Chondrocyte (in vitro differentiated cells): ENCODE measurements at regions not wholly inside any gene's neighbourhood (a gene's known extent, or its start where the extent isn't known, plus 50 kb on each side); places are given as distances from the start of the nearest gene placed in this dataset.
"Not testable (repeated sequence)": the region's sequence is repeated elsewhere in the genome, so short reads cannot be mapped to it uniquely, and the experiment has no call there.

Source experiments
- DNase-seq: peaks from one replicate; pipeline ENCODE4 v3.0.0; 2021; ENCODE audit warnings: mixed read lengths, low spot score
- H3K27ac Mint-ChIP-seq: one replicate; pipeline ENCODE4 v1.8.0; 2021; ENCODE audit warnings: mild to moderate bottlenecking, moderate library complexity, mixed read lengths; ENCODE audit not compliant: unreplicated experiment
- H3K27me3 Mint-ChIP-seq: 2 replicates; pipeline ENCODE4 v1.8.0; 2021; ENCODE audit warnings: low read depth, mixed read lengths
- H3K36me3 Mint-ChIP-seq: 2 replicates; pipeline ENCODE4 v1.8.0; 2021; ENCODE audit warnings: low read depth, mixed read lengths
- H3K4me1 Mint-ChIP-seq: 2 replicates; pipeline ENCODE4 v1.8.0; 2021; ENCODE audit warnings: low read depth, mild to moderate bottlenecking, mixed read lengths
- H3K4me3 Mint-ChIP-seq: one replicate; pipeline ENCODE4 v1.8.0; 2021; ENCODE audit warnings: mild to moderate bottlenecking, moderate library complexity, mixed read lengths; ENCODE audit not compliant: unreplicated experiment
- H3K9me3 Mint-ChIP-seq: 2 replicates; pipeline ENCODE4 v1.8.0; 2021; ENCODE audit warnings: low read depth, mixed read lengths
- CTCF ChIP-seq: fragments of 200-600 bp; sonication (generic); IDR thresholded peaks from 2 replicates; pipeline ENCODE4 v1.5.0; 2021; ENCODE audit warnings: antibody characterized with exemption, mild to moderate bottlenecking, moderate library complexity

GRCh38 chr7:69537691-69538090, 60.6 kb upstream of the AUTS2 start:
- no peak for TF ChIP-seq CTCF
- no peaks in the 10 kb centered on the region for H3K4me1 Mint-ChIP-seq
- H3K27ac Mint-ChIP-seq: no peak overlapping the region
- no peaks in the 10 kb centered on the region for H3K36me3 Mint-ChIP-seq
- DNase-seq: no peak
- no peak overlapping the region for H3K4me3 Mint-ChIP-seq
- H3K27me3 Mint-ChIP-seq: peaks cover 29% of the 10 kb centered on the region
- no peaks in the 10 kb centered on the region for H3K9me3 Mint-ChIP-seq

DNA sequence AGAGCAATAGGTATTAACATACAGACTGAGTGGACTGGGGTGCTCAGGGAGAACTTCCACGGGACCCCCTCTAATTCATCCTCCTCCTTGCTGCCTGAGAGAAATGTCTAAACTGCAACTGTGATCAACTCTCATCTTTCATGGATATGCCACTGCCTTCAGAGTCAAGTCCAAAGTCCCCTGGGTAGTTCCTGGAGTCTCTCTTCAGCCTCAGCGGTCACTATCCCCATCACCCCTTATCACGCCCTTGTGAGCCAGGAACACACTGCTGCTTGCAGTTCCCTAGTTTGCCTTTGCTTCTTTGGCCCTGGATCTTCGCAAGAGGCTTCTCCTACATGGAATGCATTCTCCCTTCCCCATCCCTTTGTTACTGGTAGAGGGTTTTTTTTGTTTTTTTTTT, 58.7 kb upstream of the AUTS2 start:
- H3K36me3 Mint-ChIP-seq: no peaks in the 10 kb centered on the region
- H3K4me3 Mint-ChIP-seq: no peak overlapping the region
- DNase-seq: no peak
- H3K4me1 Mint-ChIP-seq: no peaks in the 10 kb centered on the region
- no peak overlapping the region for H3K27ac Mint-ChIP-seq
- peaks cover 18% of the 10 kb centered on the region for H3K27me3 Mint-ChIP-seq
- TF ChIP-seq CTCF: no peak
- H3K9me3 Mint-ChIP-seq: no peaks in the 10 kb centered on the region

- no peak for TF ChIP-seq CTCF
- no peak overlapping the region for H3K4me3 Mint-ChIP-seq
- no peaks in the 10 kb centered on the region for H3K4me1 Mint-ChIP-seq
- DNase-seq: no peak
- H3K27me3 Mint-ChIP-seq: peaks cover 14% of the 10 kb centered on the region
- H3K36me3 Mint-ChIP-seq: no peaks in the 10 kb centered on the region
- no peaks in the 10 kb centered on the region for H3K9me3 Mint-ChIP-seq
- H3K27ac Mint-ChIP-seq: no peak overlapping the region
These were observed 58.0 kb upstream of the AUTS2 start for GRCh38 chr7:69540287-69540686.

DNA sequence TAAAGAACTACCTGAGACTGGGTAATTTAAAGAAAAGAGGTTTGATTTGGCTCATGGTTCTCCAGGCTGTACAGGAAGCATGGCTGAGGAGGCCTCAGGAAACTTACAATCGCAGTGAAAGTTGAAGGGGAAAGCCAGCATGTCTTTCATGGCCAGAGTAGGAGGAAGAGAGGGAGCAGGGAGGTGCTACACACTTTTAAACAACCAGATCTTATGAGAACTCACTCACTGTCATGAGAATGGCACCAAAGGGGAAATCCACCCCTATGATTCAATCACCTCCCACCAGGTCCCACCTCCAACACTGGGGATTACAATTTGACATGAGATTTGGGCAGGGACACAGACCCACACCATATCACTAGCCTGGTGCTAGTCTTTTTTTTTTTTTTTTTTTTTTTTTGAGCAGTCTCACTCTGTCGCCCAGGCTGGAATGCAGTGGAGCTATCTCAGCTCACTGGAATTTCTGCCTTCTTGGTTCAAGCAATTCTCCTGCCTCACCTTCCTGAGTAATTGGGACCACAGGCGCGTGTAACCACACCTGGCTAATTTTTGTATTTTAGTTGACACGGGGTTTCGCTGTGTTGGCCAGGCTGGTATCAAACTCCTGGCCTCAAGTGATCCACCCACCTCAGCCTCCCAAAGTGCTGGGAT, 56.4 kb upstream of the AUTS2 start:
- not testable (repeated sequence) for H3K9me3 Mint-ChIP-seq, H3K4me1 Mint-ChIP-seq, H3K4me3 Mint-ChIP-seq, H3K36me3 Mint-ChIP-seq, H3K27ac Mint-ChIP-seq, DNase-seq
- H3K27me3 Mint-ChIP-seq: peaks cover 12% of the 10 kb centered on the region

DNA sequence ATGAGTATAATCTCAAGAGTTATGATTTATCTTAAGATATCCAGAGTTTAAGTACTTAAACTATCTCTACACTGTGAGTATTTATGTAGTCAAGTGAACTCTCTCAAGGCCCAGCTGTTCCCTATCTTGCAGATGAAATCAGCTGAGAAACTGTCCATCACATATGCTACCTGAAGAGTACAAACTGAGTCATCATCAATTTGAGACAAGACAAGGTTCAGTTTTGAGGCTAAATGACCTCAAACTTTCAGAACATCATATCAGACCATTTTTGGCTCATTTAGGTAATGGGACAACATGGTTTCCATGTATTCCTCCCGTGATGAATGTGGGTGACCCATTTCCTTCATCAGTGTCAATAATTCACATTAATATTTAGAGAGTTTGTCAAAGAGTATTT, 53.1 kb upstream of the AUTS2 start:
- H3K27me3 Mint-ChIP-seq: peaks cover 6% of the 10 kb centered on the region

More for the DNA sequence above, 53.1 kb upstream of the AUTS2 start:
- TF ChIP-seq CTCF: no peak
- no peak overlapping the region for H3K27ac Mint-ChIP-seq
- H3K4me3 Mint-ChIP-seq: no peak overlapping the region
- H3K4me1 Mint-ChIP-seq: no peaks in the 10 kb centered on the region
- no peaks in the 10 kb centered on the region for H3K9me3 Mint-ChIP-seq
- no peaks in the 10 kb centered on the region for H3K36me3 Mint-ChIP-seq
- DNase-seq: no peak
